K562 (cell line): ENCODE measurements at regions not wholly inside any gene's neighbourhood (a gene's known extent, or its start where the extent isn't known, plus 50 kb on each side); places are given as distances from the start of the nearest gene placed in this dataset.
A peak's percentile ranks its signal among the peaks of the same experiment; 100 is the strongest.

Experiments
- BRCA1 ChIP-seq, 2 experiments: fragments of 450-650 bp in 1 of 2; sonication (generic) in 1 of 2; formaldehyde crosslinking in 1 of 2; IDR thresholded peaks; 2 replicates each; pipeline versions ENCODE4 v1.5.0 to v1.6.1; 2017 to 2020; ENCODE audit warnings: mild to moderate bottlenecking in 1 of 2, missing genetic modification reagents in 1 of 2
- KDM1A ChIP-seq, 2 experiments: fragments of 450-650 bp; IDR thresholded peaks; 2 replicates each; pipeline ENCODE4 v1.6.1; 2016; ENCODE audit warnings: mild to moderate bottlenecking in 2 of 2
- RBM22 ChIP-seq: fragments of 200-400 bp; formaldehyde crosslinking; IDR thresholded peaks from 2 replicates; pipeline ENCODE4 v1.6.1; 2018; ENCODE audit warnings: low read length, low read depth; ENCODE audit not compliant: poor library complexity, severe bottlenecking
- SIX5 ChIP-seq, 2 experiments: IDR thresholded peaks; 2 replicates each; pipeline ENCODE4 v1.6.1; 2011; ENCODE audit warnings: low read length in 2 of 2, borderline replicate concordance in 1 of 2, low read depth in 1 of 2, mild to moderate bottlenecking in 1 of 2, moderate library complexity in 1 of 2; ENCODE audit not compliant: insufficient read depth in 1 of 2
- SMAD4 ChIP-seq: fragments of 250-450 bp; sonication (Bioruptor Pico); conservative IDR thresholded peaks from 2 replicates; pipeline ENCODE4 v1.8.0; 2021; ENCODE audit warnings: inconsistent platforms, mild to moderate bottlenecking, moderate library complexity
- SMARCA5 ChIP-seq: fragments of 450-650 bp; IDR thresholded peaks from 2 replicates; pipeline ENCODE4 v1.6.1; 2016
- SMC3 ChIP-seq: conservative IDR thresholded peaks from 2 replicates; pipeline ENCODE4 v1.6.1; 2011; ENCODE audit warnings: low read depth, low read length, improper control_type of control experiment; ENCODE audit not compliant: insufficient read depth
- ZKSCAN1 ChIP-seq: fragments of 150-350 bp; IDR thresholded peaks from 2 replicates; pipeline ENCODE4 v1.6.1; 2016; ENCODE audit warnings: low read depth, low read length
- ZNF217 ChIP-seq: sonication (generic); formaldehyde crosslinking; IDR thresholded peaks from 2 replicates; pipeline ENCODE4 v1.8.0; 2022; ENCODE audit warnings: mild to moderate bottlenecking, missing genetic modification reagents
- ZNF584 ChIP-seq: fragments of 200-800 bp; sonication (Bioruptor generic); IDR thresholded peaks from 2 replicates; pipeline ENCODE4 v1.6.1; 2016; ENCODE audit warnings: low read depth, mild to moderate bottlenecking, missing genetic modification characterization, missing compliant biosample characterization
- TF ChIP-seq, protein P1 (sequence below): sonication (generic); formaldehyde crosslinking; IDR thresholded peaks from 2 replicates; pipeline ENCODE4 v1.8.0; 2022; ENCODE audit warnings: mild to moderate bottlenecking, missing genetic modification reagents
- TF ChIP-seq, protein P2 (sequence below): sonication (generic); formaldehyde crosslinking; IDR thresholded peaks from 2 replicates; pipeline ENCODE4 v1.8.1; 2023; ENCODE audit warnings: missing genetic modification reagents, mild to moderate bottlenecking, borderline replicate concordance
- TF ChIP-seq, protein P3 (sequence below), 2 experiments: fragments of 450-650 bp; conservative IDR thresholded peaks; 2 replicates each; pipeline ENCODE4 v1.6.1; 2017; ENCODE audit warnings: mild to moderate bottlenecking in 2 of 2, moderate library complexity in 2 of 2
- TF ChIP-seq, protein P4 (sequence below): fragments of 250-450 bp; sonication (Bioruptor Pico); IDR thresholded peaks from 2 replicates; pipeline ENCODE4 v1.4.0; 2020

DNA sequence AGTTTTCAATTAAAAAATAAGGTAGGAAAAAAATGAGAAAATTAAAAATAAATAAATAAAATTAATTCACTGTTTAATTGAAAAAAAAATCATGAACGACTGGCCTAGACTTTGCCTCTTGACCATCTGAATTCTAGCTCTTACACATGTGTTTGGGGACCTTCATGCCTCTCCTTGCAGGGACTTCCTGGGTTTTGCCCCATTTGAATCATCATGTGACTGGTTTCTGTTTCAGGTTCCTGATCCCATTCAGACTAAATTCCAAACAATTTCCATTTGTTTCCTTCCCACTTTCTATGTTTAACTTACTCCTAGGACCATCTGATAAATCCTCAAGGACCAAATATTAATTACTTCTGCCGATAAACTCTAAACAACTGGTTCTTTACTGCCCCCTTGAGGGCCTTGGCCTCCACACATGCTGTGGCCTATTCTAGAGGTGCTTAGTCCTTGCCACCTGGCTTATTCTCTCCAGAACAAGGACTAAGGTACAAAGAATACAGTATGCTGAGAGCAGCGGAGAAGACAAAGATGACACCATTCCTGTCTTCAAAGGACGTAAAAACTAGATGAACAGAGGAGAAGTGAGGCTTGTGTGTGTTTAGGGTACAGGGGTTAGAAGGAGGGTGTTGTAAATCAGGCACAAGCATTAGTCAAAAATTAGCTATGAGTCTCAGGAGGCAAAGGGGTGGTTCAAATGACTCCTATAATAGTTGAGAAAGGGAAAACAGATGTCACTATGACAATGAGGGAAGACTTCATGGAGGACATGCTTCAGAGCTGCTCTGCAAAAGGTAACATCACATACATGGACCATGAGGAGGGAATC is 125.8 kb upstream of the AVPR1A start (continued):
- TF ChIP-seq ZNF217 (CRISPR knock-in tag) (no peak), ZKSCAN1 (no peak), SMARCA5 (no peak), RBM22 (no peak), ZNF584 (no peak), SIX5 (IDR thresholded peaks at IDR 0.05; ENCODE audit: borderline replicate concordance in 1 of 2, insufficient read depth in 1 of 2, low read depth in 1 of 2, low read length in 2 of 2) (no peak), SMAD4 (CRISPR knock-in tag) (no peak), BRCA1 (IDR thresholded peaks at IDR 0.05) (no peak), BRCA1 (CRISPR knock-in tag; IDR thresholded peaks at IDR 0.05) (no peak), KDM1A (IDR thresholded peaks at IDR 0.05) (no peak), SMC3 (0 out of 2 replicates have a peak, but pooled peaks have one; percentile 25)
- TF ChIP-seq, protein P1, sequence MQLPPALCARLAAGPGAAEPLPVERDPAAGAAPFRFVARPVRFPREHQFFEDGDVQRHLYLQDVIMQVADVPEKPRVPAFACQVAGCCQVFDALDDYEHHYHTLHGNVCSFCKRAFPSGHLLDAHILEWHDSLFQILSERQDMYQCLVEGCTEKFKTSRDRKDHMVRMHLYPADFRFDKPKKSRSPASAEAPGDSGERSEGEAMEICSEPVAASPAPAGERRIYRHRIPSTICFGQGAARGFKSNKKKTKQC = no peak
- TF ChIP-seq, protein P2, sequence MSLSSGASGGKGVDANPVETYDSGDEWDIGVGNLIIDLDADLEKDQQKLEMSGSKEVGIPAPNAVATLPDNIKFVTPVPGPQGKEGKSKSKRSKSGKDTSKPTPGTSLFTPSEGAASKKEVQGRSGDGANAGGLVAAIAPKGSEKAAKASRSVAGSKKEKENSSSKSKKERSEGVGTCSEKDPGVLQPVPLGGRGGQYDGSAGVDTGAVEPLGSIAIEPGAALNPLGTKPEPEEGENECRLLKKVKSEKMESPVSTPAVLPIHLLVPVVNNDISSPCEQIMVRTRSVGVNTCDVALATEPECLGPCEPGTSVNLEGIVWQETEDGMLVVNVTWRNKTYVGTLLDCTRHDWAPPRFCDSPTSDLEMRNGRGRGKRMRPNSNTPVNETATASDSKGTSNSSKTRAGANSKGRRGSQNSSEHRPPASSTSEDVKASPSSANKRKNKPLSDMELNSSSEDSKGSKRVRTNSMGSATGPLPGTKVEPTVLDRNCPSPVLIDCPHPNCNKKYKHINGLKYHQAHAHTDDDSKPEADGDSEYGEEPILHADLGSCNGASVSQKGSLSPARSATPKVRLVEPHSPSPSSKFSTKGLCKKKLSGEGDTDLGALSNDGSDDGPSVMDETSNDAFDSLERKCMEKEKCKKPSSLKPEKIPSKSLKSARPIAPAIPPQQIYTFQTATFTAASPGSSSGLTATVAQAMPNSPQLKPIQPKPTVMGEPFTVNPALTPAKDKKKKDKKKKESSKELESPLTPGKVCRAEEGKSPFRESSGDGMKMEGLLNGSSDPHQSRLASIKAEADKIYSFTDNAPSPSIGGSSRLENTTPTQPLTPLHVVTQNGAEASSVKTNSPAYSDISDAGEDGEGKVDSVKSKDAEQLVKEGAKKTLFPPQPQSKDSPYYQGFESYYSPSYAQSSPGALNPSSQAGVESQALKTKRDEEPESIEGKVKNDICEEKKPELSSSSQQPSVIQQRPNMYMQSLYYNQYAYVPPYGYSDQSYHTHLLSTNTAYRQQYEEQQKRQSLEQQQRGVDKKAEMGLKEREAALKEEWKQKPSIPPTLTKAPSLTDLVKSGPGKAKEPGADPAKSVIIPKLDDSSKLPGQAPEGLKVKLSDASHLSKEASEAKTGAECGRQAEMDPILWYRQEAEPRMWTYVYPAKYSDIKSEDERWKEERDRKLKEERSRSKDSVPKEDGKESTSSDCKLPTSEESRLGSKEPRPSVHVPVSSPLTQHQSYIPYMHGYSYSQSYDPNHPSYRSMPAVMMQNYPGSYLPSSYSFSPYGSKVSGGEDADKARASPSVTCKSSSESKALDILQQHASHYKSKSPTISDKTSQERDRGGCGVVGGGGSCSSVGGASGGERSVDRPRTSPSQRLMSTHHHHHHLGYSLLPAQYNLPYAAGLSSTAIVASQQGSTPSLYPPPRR (CRISPR knock-in tag) = no peak
- TF ChIP-seq, protein P3, sequence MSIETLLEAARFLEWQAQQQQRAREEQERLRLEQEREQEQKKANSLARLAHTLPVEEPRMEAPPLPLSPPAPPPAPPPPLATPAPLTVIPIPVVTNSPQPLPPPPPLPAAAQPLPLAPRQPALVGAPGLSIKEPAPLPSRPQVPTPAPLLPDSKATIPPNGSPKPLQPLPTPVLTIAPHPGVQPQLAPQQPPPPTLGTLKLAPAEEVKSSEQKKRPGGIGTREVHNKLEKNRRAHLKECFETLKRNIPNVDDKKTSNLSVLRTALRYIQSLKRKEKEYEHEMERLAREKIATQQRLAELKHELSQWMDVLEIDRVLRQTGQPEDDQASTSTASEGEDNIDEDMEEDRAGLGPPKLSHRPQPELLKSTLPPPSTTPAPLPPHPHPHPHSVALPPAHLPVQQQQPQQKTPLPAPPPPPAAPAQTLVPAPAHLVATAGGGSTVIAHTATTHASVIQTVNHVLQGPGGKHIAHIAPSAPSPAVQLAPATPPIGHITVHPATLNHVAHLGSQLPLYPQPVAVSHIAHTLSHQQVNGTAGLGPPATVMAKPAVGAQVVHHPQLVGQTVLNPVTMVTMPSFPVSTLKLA (conservative IDR thresholded peaks at IDR 0.05) = no peak
- TF ChIP-seq, protein P4, sequence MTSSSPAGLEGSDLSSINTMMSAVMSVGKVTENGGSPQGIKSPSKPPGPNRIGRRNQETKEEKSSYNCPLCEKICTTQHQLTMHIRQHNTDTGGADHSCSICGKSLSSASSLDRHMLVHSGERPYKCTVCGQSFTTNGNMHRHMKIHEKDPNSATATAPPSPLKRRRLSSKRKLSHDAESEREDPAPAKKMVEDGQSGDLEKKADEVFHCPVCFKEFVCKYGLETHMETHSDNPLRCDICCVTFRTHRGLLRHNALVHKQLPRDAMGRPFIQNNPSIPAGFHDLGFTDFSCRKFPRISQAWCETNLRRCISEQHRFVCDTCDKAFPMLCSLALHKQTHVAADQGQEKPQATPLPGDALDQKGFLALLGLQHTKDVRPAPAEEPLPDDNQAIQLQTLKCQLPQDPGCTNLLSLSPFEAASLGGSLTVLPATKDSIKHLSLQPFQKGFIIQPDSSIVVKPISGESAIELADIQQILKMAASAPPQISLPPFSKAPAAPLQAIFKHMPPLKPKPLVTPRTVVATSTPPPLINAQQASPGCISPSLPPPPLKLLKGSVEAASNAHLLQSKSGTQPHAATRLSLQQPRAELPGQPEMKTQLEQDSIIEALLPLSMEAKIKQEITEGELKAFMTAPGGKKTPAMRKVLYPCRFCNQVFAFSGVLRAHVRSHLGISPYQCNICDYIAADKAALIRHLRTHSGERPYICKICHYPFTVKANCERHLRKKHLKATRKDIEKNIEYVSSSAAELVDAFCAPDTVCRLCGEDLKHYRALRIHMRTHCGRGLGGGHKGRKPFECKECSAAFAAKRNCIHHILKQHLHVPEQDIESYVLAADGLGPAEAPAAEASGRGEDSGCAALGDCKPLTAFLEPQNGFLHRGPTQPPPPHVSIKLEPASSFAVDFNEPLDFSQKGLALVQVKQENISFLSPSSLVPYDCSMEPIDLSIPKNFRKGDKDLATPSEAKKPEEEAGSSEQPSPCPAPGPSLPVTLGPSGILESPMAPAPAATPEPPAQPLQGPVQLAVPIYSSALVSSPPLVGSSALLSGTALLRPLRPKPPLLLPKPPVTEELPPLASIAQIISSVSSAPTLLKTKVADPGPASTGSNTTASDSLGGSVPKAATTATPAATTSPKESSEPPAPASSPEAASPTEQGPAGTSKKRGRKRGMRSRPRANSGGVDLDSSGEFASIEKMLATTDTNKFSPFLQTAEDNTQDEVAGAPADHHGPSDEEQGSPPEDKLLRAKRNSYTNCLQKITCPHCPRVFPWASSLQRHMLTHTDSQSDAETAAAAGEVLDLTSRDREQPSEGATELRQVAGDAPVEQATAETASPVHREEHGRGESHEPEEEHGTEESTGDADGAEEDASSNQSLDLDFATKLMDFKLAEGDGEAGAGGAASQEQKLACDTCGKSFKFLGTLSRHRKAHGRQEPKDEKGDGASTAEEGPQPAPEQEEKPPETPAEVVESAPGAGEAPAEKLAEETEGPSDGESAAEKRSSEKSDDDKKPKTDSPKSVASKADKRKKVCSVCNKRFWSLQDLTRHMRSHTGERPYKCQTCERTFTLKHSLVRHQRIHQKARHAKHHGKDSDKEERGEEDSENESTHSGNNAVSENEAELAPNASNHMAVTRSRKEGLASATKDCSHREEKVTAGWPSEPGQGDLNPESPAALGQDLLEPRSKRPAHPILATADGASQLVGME = no peak
